ENCODE measurements at regions not wholly inside any gene's neighbourhood (a gene's known extent, or its start where the extent isn't known, plus 50 kb on each side); places are given as distances from the start of the nearest gene placed in this dataset.
A peak's percentile ranks its signal among the peaks of the same experiment; 100 is the strongest.

- no peak overlapping the region for H3K23ac ChIP-seq (ENCODE audit: low read depth, low read length)
- no peak overlapping the region for H2AK5ac ChIP-seq (ENCODE audit: low read depth, low read length)
- H2BK15ac ChIP-seq (ENCODE audit: low read depth, low read length) = no peak overlapping the region
- H3K4me2 ChIP-seq (ENCODE audit: low read depth, low read length) = no peak overlapping the region
- no peak overlapping the region for H4K91ac ChIP-seq (ENCODE audit: insufficient read depth, low read depth, low read length)
- no peaks in the 10 kb centered on the region for H3K4me1 ChIP-seq (ENCODE audit: control insufficient read depth, insufficient read depth, low read length)
- no peak overlapping the region for H2AK9ac ChIP-seq (replicated peaks; ENCODE audit: low read depth, low read length, poor library complexity)
- no peaks in the 10 kb centered on the region for H3K79me1 ChIP-seq (ENCODE audit: low read depth in 1 of 2, low read length in 2 of 2)
- dilution Hi-C loops (cut with HindIII; ENCODE audit: low sequenced_read_pairs, unreplicated experiment) = no loop called here
- WGBS, 2 experiments (ENCODE audit: extremely low coverage in 2 of 2, insufficient read length in 1 of 2) = 71% methylated on average over 1 of the region's 2 CpGs; no CpG with 5 or more reads in 1 of the 2 experiments
- H3K14ac ChIP-seq (replicated peaks; ENCODE audit: low read depth, low read length) = no peak overlapping the region
- ChIA-PET CTCF (no interaction called here), POLR2A (ENCODE audit: unreplicated experiment) (no interaction called here)
- H3K9ac ChIP-seq (ENCODE audit: low read depth, low read length) = no peak overlapping the region
- DNase-seq (no peak), ATAC-seq (ENCODE audit: low read depth) (no peak)
- no peaks in the 10 kb centered on the region for H3K27me3 ChIP-seq (ENCODE audit: control insufficient read depth, insufficient read depth, low read length)
- H3K9me1 ChIP-seq (ENCODE audit: insufficient read depth, low read length) = no peaks in the 10 kb centered on the region
- H4K20me1 ChIP-seq (ENCODE audit: insufficient read depth, low read length) = no peaks in the 10 kb centered on the region
- no peak overlapping the region for H4K8ac ChIP-seq (ENCODE audit: low read depth in 2 of 2, low read length in 2 of 2)
- no peaks in the 10 kb centered on the region for H3K36me3 ChIP-seq (ENCODE audit: control insufficient read depth, insufficient read depth, low read length)
- in situ Hi-C loops (cut with MboI; ENCODE audit: low sequenced_read_pairs) = no loop called here
- H2BK5ac ChIP-seq (ENCODE audit: low read depth, low read length, poor library complexity, severe bottlenecking) = no peak overlapping the region
- H4K5ac ChIP-seq (ENCODE audit: low read depth, low read length) = no peak overlapping the region
- H3K27ac ChIP-seq (ENCODE audit: insufficient read depth, low read length) = no peak overlapping the region
- H2BK20ac ChIP-seq (ENCODE audit: low read depth, low read length) = no peak overlapping the region
- no peak overlapping the region for H2BK120ac ChIP-seq (ENCODE audit: low read depth, low read length)
- BruUV-seq (replicated peaks) = no TSS peak
- no peak overlapping the region for H3K4me3 ChIP-seq (ENCODE audit: insufficient read depth, low read depth, low read length)
- H2AFZ ChIP-seq (replicated peaks; ENCODE audit: low read length, poor library complexity) = no peak overlapping the region
- intact Hi-C loops (cut with micrococcal nuclease) = no loop called here
- no peak overlapping the region for H3K18ac ChIP-seq (ENCODE audit: low read depth, low read length)
- no peak overlapping the region for H3K4ac ChIP-seq (ENCODE audit: low read depth, low read length)
- TF ChIP-seq SMC3 (IDR thresholded peaks at IDR 0.05; ENCODE audit: low read depth, low read length) (no peak), BHLHE40 (IDR thresholded peaks at IDR 0.05; ENCODE audit: low read depth, low read length) (no peak), MAZ (IDR thresholded peaks at IDR 0.05; ENCODE audit: borderline replicate concordance, low read depth, low read length) (no peak), MAFK (IDR thresholded peaks at IDR 0.05; ENCODE audit: low read depth, low read length) (peak; percentile 70), RFX5 (IDR thresholded peaks at IDR 0.05; ENCODE audit: low read depth, low read length) (no peak), MXI1 (IDR thresholded peaks at IDR 0.05; ENCODE audit: borderline replicate concordance, low read depth, low read length) (no peak), USF2 (IDR thresholded peaks at IDR 0.05; ENCODE audit: low read depth, low read length) (no peak), CTCF (conservative IDR thresholded peaks at IDR 0.05; ENCODE audit: low read depth, low read length) (no peak), CHD1 (IDR thresholded peaks at IDR 0.05; ENCODE audit: low read depth, low read length) (no peak), FOS (IDR thresholded peaks at IDR 0.05; ENCODE audit: low read depth, low read length) (no peak), RCOR1 (IDR thresholded peaks at IDR 0.05; ENCODE audit: insufficient replicate concordance, low read length) (no peak), RAD21 (IDR thresholded peaks at IDR 0.05; ENCODE audit: low read length) (no peak), CEBPB (IDR thresholded peaks at IDR 0.05; ENCODE audit: low read depth, low read length) (no peak), POLR2A (IDR thresholded peaks at IDR 0.05; ENCODE audit: low read depth, low read length) (no peak), ELK1 (IDR thresholded peaks at IDR 0.05; ENCODE audit: borderline replicate concordance, low read depth, low read length) (no peak), NFE2L2 (IDR thresholded peaks at IDR 0.05; ENCODE audit: low read depth, low read length) (peak; percentile 84)
- no peak overlapping the region for H3K56ac ChIP-seq (ENCODE audit: extremely low read depth, insufficient read depth, low read length)
- no peaks in the 10 kb centered on the region; the same call in 1 of the 2 replicates for H3K9me3 ChIP-seq (ENCODE audit: control insufficient read depth, insufficient read depth, low read length)
Observed at GRCh38 chr6:9240861-9241260, 805.5 kb upstream of the SLC35B3 start.
